GM12891 (cell line): ENCODE measurements at regions not wholly inside any gene's neighbourhood (a gene's known extent, or its start where the extent isn't known, plus 50 kb on each side); places are given as distances from the start of the nearest gene placed in this dataset.

Source experiments
- PAX5 ChIP-seq: IDR thresholded peaks from 2 replicates; pipeline ENCODE4 v1.6.1; 2011; ENCODE audit warnings: low read length, moderate library complexity, mild to moderate bottlenecking; ENCODE audit not compliant: insufficient read depth, severe bottlenecking
- POLR2A ChIP-seq: IDR thresholded peaks from 2 replicates; pipeline ENCODE4 v1.6.1; 2011; ENCODE audit warnings: low read depth, low read length, control low read depth
- POLR2AphosphoS5 ChIP-seq: IDR thresholded peaks from 2 replicates; pipeline ENCODE4 v1.6.1; 2011; ENCODE audit warnings: low read depth, low read length, control low read depth
- SPI1 ChIP-seq: IDR thresholded peaks from 2 replicates; pipeline ENCODE4 v1.6.1; 2011; ENCODE audit warnings: low read depth, low read length, control low read depth
- TAF1 ChIP-seq: IDR thresholded peaks from 2 replicates; pipeline ENCODE4 v1.6.1; 2011; ENCODE audit warnings: low read depth, low read length, control low read depth

DNA sequence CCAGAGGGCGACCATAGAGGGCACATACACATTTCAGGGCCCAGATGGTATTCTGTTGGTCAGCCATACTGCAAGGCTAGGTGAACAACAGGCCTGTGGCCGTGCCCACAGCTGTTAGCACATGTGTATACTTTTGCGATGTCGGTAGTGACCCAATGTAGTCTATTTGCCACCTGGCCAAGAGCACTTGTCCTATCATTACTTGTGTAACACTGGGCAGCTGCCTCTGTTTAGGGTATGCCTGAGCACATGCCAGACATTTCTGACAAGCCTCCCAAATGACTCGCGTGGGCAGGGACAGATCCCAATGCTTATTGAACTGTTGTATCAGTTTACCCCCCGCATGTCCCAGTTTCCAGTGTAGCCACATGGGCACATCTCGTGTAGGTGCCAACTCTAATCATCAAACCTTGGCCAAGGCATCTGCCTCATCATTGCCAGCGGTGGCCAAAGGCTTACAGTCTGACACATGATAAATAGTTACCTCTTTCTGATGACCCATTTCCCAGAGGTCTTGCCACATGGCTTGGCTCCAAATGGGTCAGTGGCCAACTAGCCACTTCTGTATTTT lies 74.4 kb upstream of the FBXL4 start:
- TF ChIP-seq POLR2A, result no peak
- no peak for TF ChIP-seq TAF1
- TF ChIP-seq PAX5, result no peak
- TF ChIP-seq POLR2AphosphoS5, result no peak
- TF ChIP-seq SPI1, result no peak
